ENCODE measurements at regions not wholly inside any gene's neighbourhood (a gene's known extent, or its start where the extent isn't known, plus 50 kb on each side); places are given as distances from the start of the nearest gene placed in this dataset.
A peak's percentile ranks its signal among the peaks of the same experiment; 100 is the strongest.

DNA sequence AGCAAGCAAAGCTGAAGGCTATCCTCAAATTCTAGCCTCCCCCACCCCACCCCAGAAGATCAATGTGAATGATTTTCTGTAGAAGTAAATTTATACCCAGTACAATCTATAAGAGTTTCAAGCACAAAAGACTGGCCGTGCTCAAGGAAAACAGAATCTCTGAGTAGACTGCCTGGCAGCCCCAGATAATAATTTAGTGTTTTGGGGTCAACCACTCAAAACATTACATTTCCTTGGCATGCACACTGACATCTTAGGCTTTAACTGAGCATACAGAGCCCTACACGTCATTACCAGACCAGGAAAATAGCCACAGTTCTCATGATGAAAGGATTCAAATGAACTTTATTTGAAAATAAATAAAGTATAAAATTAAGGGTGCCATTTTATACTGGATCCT, 376.5 kb downstream of the TBL1XR1 start:
- no peaks in the 10 kb centered on the region for H3K79me2 ChIP-seq (ENCODE audit: insufficient read depth, low read length)
- Mint-ChIP-seq H3K27me3 (ENCODE audit: low read depth, unreplicated experiment) (no peaks in the 10 kb centered on the region), H3K27ac (ENCODE audit: unreplicated experiment) (no peak overlapping the region), H3K4me1 (ENCODE audit: low read depth, unreplicated experiment) (no peaks in the 10 kb centered on the region), H3K9me3 (ENCODE audit: unreplicated experiment) (no peaks in the 10 kb centered on the region), H3K4me3 (ENCODE audit: unreplicated experiment) (no peak overlapping the region), H3K36me3 (ENCODE audit: low read depth, unreplicated experiment) (no peaks in the 10 kb centered on the region)
- TF ChIP-seq EZH2 (IDR thresholded peaks at IDR 0.05; ENCODE audit: insufficient read depth, low read length): no peak
- TF ChIP-seq, protein P1, sequence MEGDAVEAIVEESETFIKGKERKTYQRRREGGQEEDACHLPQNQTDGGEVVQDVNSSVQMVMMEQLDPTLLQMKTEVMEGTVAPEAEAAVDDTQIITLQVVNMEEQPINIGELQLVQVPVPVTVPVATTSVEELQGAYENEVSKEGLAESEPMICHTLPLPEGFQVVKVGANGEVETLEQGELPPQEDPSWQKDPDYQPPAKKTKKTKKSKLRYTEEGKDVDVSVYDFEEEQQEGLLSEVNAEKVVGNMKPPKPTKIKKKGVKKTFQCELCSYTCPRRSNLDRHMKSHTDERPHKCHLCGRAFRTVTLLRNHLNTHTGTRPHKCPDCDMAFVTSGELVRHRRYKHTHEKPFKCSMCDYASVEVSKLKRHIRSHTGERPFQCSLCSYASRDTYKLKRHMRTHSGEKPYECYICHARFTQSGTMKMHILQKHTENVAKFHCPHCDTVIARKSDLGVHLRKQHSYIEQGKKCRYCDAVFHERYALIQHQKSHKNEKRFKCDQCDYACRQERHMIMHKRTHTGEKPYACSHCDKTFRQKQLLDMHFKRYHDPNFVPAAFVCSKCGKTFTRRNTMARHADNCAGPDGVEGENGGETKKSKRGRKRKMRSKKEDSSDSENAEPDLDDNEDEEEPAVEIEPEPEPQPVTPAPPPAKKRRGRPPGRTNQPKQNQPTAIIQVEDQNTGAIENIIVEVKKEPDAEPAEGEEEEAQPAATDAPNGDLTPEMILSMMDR (IDR thresholded peaks at IDR 0.05; ENCODE audit: insufficient read depth, low read depth, low read length): no peak
- no peak overlapping the region for H3K9ac ChIP-seq (ENCODE audit: low read length)
- H3K4me2 ChIP-seq (ENCODE audit: low read length): no peak overlapping the region
- H3K27ac ChIP-seq (ENCODE audit: low read depth, low read length): no peak overlapping the region
- no peak overlapping the region for H2AFZ ChIP-seq (ENCODE audit: low read depth, low read length)
- no peaks in the 10 kb centered on the region for H3K9me3 ChIP-seq (ENCODE audit: insufficient read depth, low read depth, low read length)
- H4K20me1 ChIP-seq (ENCODE audit: insufficient read depth, low read length): no peaks in the 10 kb centered on the region
- FAIRE-seq (no peak), DNase-seq (ENCODE audit: low read depth) (no peak)
- H3K27me3 ChIP-seq (ENCODE audit: insufficient read depth, low read length): no peaks in the 10 kb centered on the region
- no peaks in the 10 kb centered on the region for H3K4me1 ChIP-seq (ENCODE audit: insufficient read depth, low read length)
- H3K36me3 ChIP-seq (ENCODE audit: insufficient read depth, low read length): no peaks in the 10 kb centered on the region
- H3K4me3 ChIP-seq (ENCODE audit: insufficient read depth, low read depth, low read length): no peak overlapping the region

DNA sequence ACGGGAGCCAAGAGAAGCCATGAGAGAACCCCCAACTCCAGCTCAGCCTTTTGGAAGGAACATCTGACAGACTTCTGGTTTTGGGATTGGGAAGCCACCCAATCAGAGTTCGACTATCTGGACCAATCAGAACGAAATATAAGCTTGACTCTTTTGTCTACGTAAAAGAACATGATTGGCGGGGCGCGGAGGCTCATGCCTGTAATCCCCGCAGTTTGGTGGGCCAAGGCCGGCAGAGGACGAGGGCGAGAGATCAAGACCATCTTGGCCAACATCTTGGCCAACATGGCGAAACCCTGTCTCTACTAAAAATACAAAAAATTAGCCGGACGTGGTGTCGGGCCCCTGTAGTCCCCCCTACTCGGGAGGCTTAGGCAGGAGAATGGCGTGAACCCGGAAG, 380.3 kb downstream of the TBL1XR1 start:
- H3K4me3 Mint-ChIP-seq (ENCODE audit: unreplicated experiment): no peak overlapping the region
- Histone ChIP-seq H3K9me3 (ENCODE audit: insufficient read depth, low read depth, low read length) (no peaks in the 10 kb centered on the region), H3K27ac (ENCODE audit: low read depth, low read length) (no peak overlapping the region), H2AFZ (ENCODE audit: low read depth, low read length) (no peak overlapping the region), H3K79me2 (ENCODE audit: insufficient read depth, low read length) (no peaks in the 10 kb centered on the region), H3K9ac (ENCODE audit: low read length) (no peak overlapping the region), H4K20me1 (ENCODE audit: insufficient read depth, low read length) (no peaks in the 10 kb centered on the region), H3K27me3 (ENCODE audit: insufficient read depth, low read length) (no peaks in the 10 kb centered on the region), H3K4me3 (ENCODE audit: insufficient read depth, low read depth, low read length) (no peak overlapping the region), H3K36me3 (ENCODE audit: insufficient read depth, low read length) (no peaks in the 10 kb centered on the region), H3K4me2 (ENCODE audit: low read length) (no peak overlapping the region), H3K4me1 (ENCODE audit: insufficient read depth, low read length) (no peaks in the 10 kb centered on the region)
- H3K27ac Mint-ChIP-seq (ENCODE audit: unreplicated experiment): no peak overlapping the region
- no peaks in the 10 kb centered on the region for H3K27me3 Mint-ChIP-seq (ENCODE audit: low read depth, unreplicated experiment)
- no peaks in the 10 kb centered on the region for H3K9me3 Mint-ChIP-seq (ENCODE audit: unreplicated experiment)
- H3K36me3 Mint-ChIP-seq (ENCODE audit: low read depth, unreplicated experiment): no peaks in the 10 kb centered on the region
- no peak for DNase-seq (ENCODE audit: low read depth)
- H3K4me1 Mint-ChIP-seq (ENCODE audit: low read depth, unreplicated experiment): no peaks in the 10 kb centered on the region
- no peak for FAIRE-seq
- TF ChIP-seq, protein P1 (IDR thresholded peaks at IDR 0.05; ENCODE audit: insufficient read depth, low read depth, low read length): no peak
- TF ChIP-seq EZH2 (IDR thresholded peaks at IDR 0.05; ENCODE audit: insufficient read depth, low read length): no peak

DNA sequence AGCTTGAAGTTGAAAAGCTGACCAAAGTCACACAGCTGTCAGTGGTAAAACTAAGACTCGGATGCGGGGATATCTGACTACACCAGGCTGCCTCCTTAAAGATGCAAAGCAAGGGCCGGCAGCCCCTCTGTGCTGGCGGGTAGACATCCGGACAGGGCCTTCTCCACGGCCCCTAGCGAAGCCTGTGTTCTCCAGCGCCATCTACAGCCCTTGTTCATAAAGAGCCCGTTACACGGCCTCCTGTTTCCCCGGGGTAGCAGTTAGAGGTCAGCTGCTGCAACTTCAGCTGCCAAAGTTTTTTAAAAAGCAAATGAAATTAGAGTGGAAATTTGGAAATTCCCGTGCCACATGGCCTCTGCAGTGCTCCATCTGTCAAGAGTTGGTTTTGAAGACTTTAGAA, 383.0 kb downstream of the TBL1XR1 start:
- no peaks in the 10 kb centered on the region for H3K4me1 Mint-ChIP-seq (ENCODE audit: low read depth, unreplicated experiment)
- TF ChIP-seq, protein P1 (IDR thresholded peaks at IDR 0.05; ENCODE audit: insufficient read depth, low read depth, low read length): peak; percentile 45
- TF ChIP-seq EZH2 (IDR thresholded peaks at IDR 0.05; ENCODE audit: insufficient read depth, low read length): no peak
- H3K4me3 Mint-ChIP-seq (ENCODE audit: unreplicated experiment): no peak overlapping the region
- Histone ChIP-seq H3K4me2 (ENCODE audit: low read length) (no peak overlapping the region), H3K36me3 (ENCODE audit: insufficient read depth, low read length) (no peaks in the 10 kb centered on the region), H3K9ac (ENCODE audit: low read length) (no peak overlapping the region), H3K4me1 (ENCODE audit: insufficient read depth, low read length) (no peaks in the 10 kb centered on the region), H3K27me3 (ENCODE audit: insufficient read depth, low read length) (no peaks in the 10 kb centered on the region), H3K79me2 (ENCODE audit: insufficient read depth, low read length) (no peaks in the 10 kb centered on the region), H3K9me3 (ENCODE audit: insufficient read depth, low read depth, low read length) (no peaks in the 10 kb centered on the region), H2AFZ (ENCODE audit: low read depth, low read length) (peak overlapping the region; percentile 62), H4K20me1 (ENCODE audit: insufficient read depth, low read length) (no peaks in the 10 kb centered on the region), H3K27ac (ENCODE audit: low read depth, low read length) (no peak overlapping the region), H3K4me3 (ENCODE audit: insufficient read depth, low read depth, low read length) (no peak overlapping the region)
- no peaks in the 10 kb centered on the region for H3K27me3 Mint-ChIP-seq (ENCODE audit: low read depth, unreplicated experiment)
- DNase-seq (ENCODE audit: low read depth): peak; percentile 42
- peaks cover 1% of the 10 kb centered on the region for H3K9me3 Mint-ChIP-seq (ENCODE audit: unreplicated experiment)
- H3K27ac Mint-ChIP-seq (ENCODE audit: unreplicated experiment): no peak overlapping the region
- no peak for FAIRE-seq
- no peaks in the 10 kb centered on the region for H3K36me3 Mint-ChIP-seq (ENCODE audit: low read depth, unreplicated experiment)

All from astrocyte (in vitro differentiated cells and primary cell).